22Rv1 (cell line): ENCODE measurements at regions not wholly inside any gene's neighbourhood (a gene's known extent, or its start where the extent isn't known, plus 50 kb on each side); places are given as distances from the start of the nearest gene placed in this dataset.

Source experiments
- ZFX ChIP-seq: fragments of 450-650 bp; IDR thresholded peaks from 2 replicates; pipeline ENCODE4 v1.6.1; 2017; ENCODE audit warnings: antibody characterized with exemption, borderline replicate concordance
- TF ChIP-seq, protein P1 (sequence below): fragments of 450-650 bp; IDR thresholded peaks from 2 replicates; pipeline ENCODE4 v1.5.1; 2017; ENCODE audit warnings: mild to moderate bottlenecking

DNA sequence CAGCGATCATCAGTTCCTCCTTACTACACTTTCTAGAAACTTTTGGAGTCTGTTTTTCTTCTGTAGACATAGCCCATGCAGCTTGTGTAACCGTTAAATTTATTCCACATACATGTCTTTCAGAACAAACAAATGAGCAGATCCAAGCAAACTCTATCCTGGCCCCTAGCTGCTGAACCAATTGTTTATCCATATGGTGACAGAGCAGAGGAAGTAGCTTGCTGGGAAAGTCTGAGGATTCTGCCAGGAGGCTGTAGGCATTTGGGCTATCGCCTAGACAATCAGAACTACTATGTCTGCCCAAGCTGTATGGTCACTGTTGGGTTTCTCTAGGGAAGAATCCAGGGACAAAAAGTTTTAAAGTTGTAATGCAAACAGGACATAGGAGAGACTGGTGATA is 343.7 kb downstream of the SPRY2 start:
- TF ChIP-seq, protein P1, sequence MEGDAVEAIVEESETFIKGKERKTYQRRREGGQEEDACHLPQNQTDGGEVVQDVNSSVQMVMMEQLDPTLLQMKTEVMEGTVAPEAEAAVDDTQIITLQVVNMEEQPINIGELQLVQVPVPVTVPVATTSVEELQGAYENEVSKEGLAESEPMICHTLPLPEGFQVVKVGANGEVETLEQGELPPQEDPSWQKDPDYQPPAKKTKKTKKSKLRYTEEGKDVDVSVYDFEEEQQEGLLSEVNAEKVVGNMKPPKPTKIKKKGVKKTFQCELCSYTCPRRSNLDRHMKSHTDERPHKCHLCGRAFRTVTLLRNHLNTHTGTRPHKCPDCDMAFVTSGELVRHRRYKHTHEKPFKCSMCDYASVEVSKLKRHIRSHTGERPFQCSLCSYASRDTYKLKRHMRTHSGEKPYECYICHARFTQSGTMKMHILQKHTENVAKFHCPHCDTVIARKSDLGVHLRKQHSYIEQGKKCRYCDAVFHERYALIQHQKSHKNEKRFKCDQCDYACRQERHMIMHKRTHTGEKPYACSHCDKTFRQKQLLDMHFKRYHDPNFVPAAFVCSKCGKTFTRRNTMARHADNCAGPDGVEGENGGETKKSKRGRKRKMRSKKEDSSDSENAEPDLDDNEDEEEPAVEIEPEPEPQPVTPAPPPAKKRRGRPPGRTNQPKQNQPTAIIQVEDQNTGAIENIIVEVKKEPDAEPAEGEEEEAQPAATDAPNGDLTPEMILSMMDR, result no peak
- TF ChIP-seq ZFX, result no peak
